Epithelial cell of esophagus (primary cell): ENCODE measurements at regions not wholly inside any gene's neighbourhood (a gene's known extent, or its start where the extent isn't known, plus 50 kb on each side); places are given as distances from the start of the nearest gene placed in this dataset.
A peak's percentile ranks its signal among the peaks of the same experiment; 100 is the strongest.

Source experiments
- DNase-seq: peaks from one replicate; pipeline ENCODE4 v3.0.0; 2010; ENCODE audit warnings: low read depth
- H3K4me3 ChIP-seq: 2 replicates; pipeline ENCODE4 v1.5.1; 2011; ENCODE audit warnings: mild to moderate bottlenecking, low read length, control low read depth
- TF ChIP-seq, protein P1 (sequence below): IDR thresholded peaks from 2 replicates; pipeline ENCODE4 v1.5.1; 2011; ENCODE audit warnings: low read depth, mild to moderate bottlenecking, low read length, control low read depth, inconsistent platforms; ENCODE audit not compliant: insufficient read depth; ENCODE audit errors: missing control alignments

GRCh38 chr14:39681782-39682399 lies 249.7 kb upstream of the FBXO33 start:
- TF ChIP-seq, protein P1, sequence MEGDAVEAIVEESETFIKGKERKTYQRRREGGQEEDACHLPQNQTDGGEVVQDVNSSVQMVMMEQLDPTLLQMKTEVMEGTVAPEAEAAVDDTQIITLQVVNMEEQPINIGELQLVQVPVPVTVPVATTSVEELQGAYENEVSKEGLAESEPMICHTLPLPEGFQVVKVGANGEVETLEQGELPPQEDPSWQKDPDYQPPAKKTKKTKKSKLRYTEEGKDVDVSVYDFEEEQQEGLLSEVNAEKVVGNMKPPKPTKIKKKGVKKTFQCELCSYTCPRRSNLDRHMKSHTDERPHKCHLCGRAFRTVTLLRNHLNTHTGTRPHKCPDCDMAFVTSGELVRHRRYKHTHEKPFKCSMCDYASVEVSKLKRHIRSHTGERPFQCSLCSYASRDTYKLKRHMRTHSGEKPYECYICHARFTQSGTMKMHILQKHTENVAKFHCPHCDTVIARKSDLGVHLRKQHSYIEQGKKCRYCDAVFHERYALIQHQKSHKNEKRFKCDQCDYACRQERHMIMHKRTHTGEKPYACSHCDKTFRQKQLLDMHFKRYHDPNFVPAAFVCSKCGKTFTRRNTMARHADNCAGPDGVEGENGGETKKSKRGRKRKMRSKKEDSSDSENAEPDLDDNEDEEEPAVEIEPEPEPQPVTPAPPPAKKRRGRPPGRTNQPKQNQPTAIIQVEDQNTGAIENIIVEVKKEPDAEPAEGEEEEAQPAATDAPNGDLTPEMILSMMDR, result no peak
- no peak overlapping the region for H3K4me3 ChIP-seq
- no peak for DNase-seq

DNA sequence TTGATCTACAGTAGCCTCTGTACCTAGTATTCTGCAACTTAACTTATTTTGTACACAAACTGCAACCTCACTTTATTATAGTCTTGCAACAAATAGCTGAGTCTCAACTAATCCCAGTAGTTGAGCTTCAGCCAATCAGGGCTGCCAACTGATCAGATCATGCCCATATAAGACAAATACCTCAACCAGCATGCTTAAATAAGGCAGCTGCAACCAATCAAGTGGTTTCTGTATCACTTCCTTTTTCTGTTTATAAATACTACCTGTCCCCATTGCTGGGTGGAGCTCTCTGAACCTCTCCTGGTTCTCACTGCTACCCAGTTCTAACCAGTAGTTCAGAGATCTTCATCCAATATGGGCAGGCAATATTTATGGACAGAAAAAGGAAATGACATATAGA lies 248.5 kb upstream of the FBXO33 start:
- DNase-seq, result no peak
- no peak overlapping the region for H3K4me3 ChIP-seq
- TF ChIP-seq, protein P1, result no peak

- TF ChIP-seq, protein P1, result no peak
- H3K4me3 ChIP-seq, result no peak overlapping the region
- DNase-seq, result no peak
These were observed 241.5 kb upstream of the FBXO33 start for GRCh38 chr14:39673734-39674133.

- DNase-seq, result peak; percentile 14
- H3K4me3 ChIP-seq, result no peak overlapping the region
- TF ChIP-seq, protein P1, result no peak
These were observed 241.1 kb upstream of the FBXO33 start for GRCh38 chr14:39673270-39673711.

DNA sequence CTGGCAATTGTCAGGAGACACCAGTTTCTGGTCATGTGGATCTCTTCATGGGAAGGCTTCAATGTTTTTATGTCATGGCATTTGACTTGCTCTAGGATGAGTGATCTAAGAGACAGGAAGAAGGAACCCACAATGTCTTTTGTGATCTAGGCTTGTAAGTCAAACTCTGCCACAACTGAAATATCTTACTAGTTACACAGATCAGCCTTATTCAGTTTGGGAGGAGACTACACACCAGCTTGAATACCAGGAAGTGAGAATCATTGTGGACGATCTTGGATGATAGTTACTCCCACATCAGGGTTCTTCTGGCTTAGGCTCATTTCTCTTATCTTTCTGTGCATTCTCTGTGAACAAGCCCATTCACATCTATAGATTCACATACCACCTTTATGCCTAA lies 236.2 kb upstream of the FBXO33 start:
- TF ChIP-seq, protein P1, result no peak
- H3K4me3 ChIP-seq, result no peak overlapping the region
- no peak for DNase-seq

DNA sequence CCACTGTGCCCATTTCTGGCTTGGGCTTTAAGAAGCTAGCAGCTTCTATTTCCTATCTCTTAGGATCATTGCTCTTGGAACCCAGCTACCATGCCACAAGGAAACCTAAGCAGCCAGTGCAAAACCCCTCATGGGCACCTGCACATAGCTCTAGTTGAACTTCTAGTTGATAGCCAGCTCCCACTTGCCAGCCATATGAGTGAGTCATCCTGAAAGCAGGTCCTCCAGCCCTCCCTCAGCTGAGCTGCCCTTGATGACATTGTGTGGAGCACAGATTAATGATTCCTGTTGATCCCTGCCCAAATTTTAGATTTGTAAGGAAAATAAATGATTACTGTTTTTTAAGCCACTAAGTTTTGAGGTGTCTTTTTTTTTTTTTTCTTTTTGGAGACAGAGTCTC lies 234.2 kb upstream of the FBXO33 start:
- TF ChIP-seq, protein P1, result no peak
- DNase-seq, result no peak

GRCh38 chr14:39665075-39665475 lies 232.8 kb upstream of the FBXO33 start:
- TF ChIP-seq, protein P1, result no peak
- no peak for DNase-seq
- H3K4me3 ChIP-seq, result no peak overlapping the region

More for the DNA sequence above, 234.2 kb upstream of the FBXO33 start:
- H3K4me3 ChIP-seq, result no peak overlapping the region
